CD4-positive, alpha-beta T cell (primary cell): ENCODE measurements at regions not wholly inside any gene's neighbourhood (a gene's known extent, or its start where the extent isn't known, plus 50 kb on each side); places are given as distances from the start of the nearest gene placed in this dataset.

Source experiments
- ATAC-seq: fragments of 200-7000 bp; cut with Tn5 transposase; one replicate; pipeline ENCODE4 v1.10.0; 2022; ENCODE audit warnings: mild to moderate bottlenecking; ENCODE audit not compliant: poor library complexity
- CTCF ChIA-PET: fragments of 350-600 bp; sonication (Branson Sonifier 250); formaldehyde crosslinking; loops from one replicate; lab custom pipeline; 2021; ENCODE audit warnings: antibody characterized with exemption, inconsistent platforms; lab: Charles Lee
- POLR2A ChIA-PET: fragments of 350-600 bp; sonication (Branson Sonifier 250); formaldehyde crosslinking; loops from one replicate; lab custom pipeline; 2021; ENCODE audit warnings: antibody characterized with exemption, inconsistent platforms; lab: Charles Lee
- DNase-seq, 14 experiments: peaks; one replicate each; pipeline ENCODE4 v3.0.0-alpha.2; 2013 to 2020; ENCODE audit warnings: mixed read lengths in 2 of 14
- H3K27ac ChIP-seq, 2 donors: one replicate each; pipeline versions ENCODE4 v1.5.1 to v1.7.0; 2013; ENCODE audit warnings: low read length in 2 of 2, low read depth in 1 of 2, mild to moderate bottlenecking in 1 of 2
- H3K27me3 ChIP-seq, 2 experiments: 1 replicate in 1 of 2; 2 replicates in 1 of 2; pipeline versions ENCODE4 v1.6.1 to v1.7.0; 2013; ENCODE audit warnings: low read length in 2 of 2, control low read depth in 1 of 2, mild to moderate bottlenecking in 1 of 2, moderate library complexity in 1 of 2; ENCODE audit not compliant: insufficient read depth in 2 of 2, control insufficient read depth in 1 of 2
- H3K36me3 ChIP-seq: one replicate; pipeline ENCODE4 v1.6.1; 2013; ENCODE audit warnings: low read length, control low read depth; ENCODE audit not compliant: insufficient read depth
- H3K4me1 ChIP-seq: one replicate; pipeline ENCODE4 v1.6.1; 2013; ENCODE audit warnings: low read length, control low read depth; ENCODE audit not compliant: insufficient read depth
- H3K4me3 ChIP-seq: one replicate; pipeline ENCODE4 v1.5.1; 2013; ENCODE audit warnings: mild to moderate bottlenecking, low read length, moderate library complexity
- H3K9me3 ChIP-seq, 2 experiments: 1 replicate in 1 of 2; 2 replicates in 1 of 2; pipeline versions ENCODE4 v1.6.1 to v1.7.0; 2013; ENCODE audit warnings: low read length in 2 of 2, mild to moderate bottlenecking in 2 of 2, control low read depth in 1 of 2, moderate library complexity in 1 of 2; ENCODE audit not compliant: control insufficient read depth in 1 of 2, insufficient read depth in 1 of 2
- H3K27ac Mint-ChIP-seq: one replicate; pipeline ENCODE4 v1.8.0; 2020; ENCODE audit warnings: mixed read lengths
- H3K27me3 Mint-ChIP-seq: one replicate; pipeline ENCODE4 v1.8.0; 2021; ENCODE audit warnings: mixed read lengths
- H3K36me3 Mint-ChIP-seq: one replicate; pipeline ENCODE4 v1.8.0; 2021; ENCODE audit warnings: low read depth, mixed read lengths
- H3K4me1 Mint-ChIP-seq: one replicate; pipeline ENCODE4 v1.8.0; 2021; ENCODE audit warnings: low read depth, mixed read lengths
- H3K4me3 Mint-ChIP-seq: one replicate; pipeline ENCODE4 v1.8.0; 2020; ENCODE audit warnings: mild to moderate bottlenecking, mixed read lengths
- H3K9me3 Mint-ChIP-seq: one replicate; pipeline ENCODE4 v1.8.0; 2020; ENCODE audit warnings: mixed read lengths
- CTCF ChIP-seq: fragments of 200-600 bp; IDR thresholded peaks from one replicate; pipeline ENCODE4 v1.8.0; 2022; ENCODE audit warnings: antibody characterized with exemption, mild to moderate bottlenecking
- intact Hi-C, 2 experiments: fragments of 100-400 bp; cut with DNase I in 1 of 2; cut with micrococcal nuclease in 1 of 2; formaldehyde crosslinking; loops; one replicate each; pipeline versions ENCODE4 v1.15.1 to v1.9.0; 2023 to 2025; cut with DNase I, micrococcal nuclease

- ATAC-seq (no peak), DNase-seq (no peak)
- H3K36me3 Mint-ChIP-seq, result no peaks in the 10 kb centered on the region
- H3K4me1 Mint-ChIP-seq, result no peaks in the 10 kb centered on the region
- POLR2A ChIA-PET, result no interaction called here
- H3K9me3 Mint-ChIP-seq, result no peaks in the 10 kb centered on the region
- H3K4me1 ChIP-seq, result no peaks in the 10 kb centered on the region
- H3K36me3 ChIP-seq, result no peaks in the 10 kb centered on the region
- H3K27ac Mint-ChIP-seq, result no peak overlapping the region
- H3K27ac ChIP-seq, result no peak overlapping the region
- no peaks in the 10 kb centered on the region for H3K9me3 ChIP-seq
- intact Hi-C loops, result no loop called here
- no peak for TF ChIP-seq CTCF
- no peaks in the 10 kb centered on the region for H3K27me3 ChIP-seq
- H3K27me3 Mint-ChIP-seq, result no peaks in the 10 kb centered on the region
- H3K4me3 ChIP-seq, result no peak overlapping the region
- CTCF ChIA-PET, result no interaction called here
- H3K4me3 Mint-ChIP-seq, result no peak overlapping the region
Measured at GRCh38 chr9:28045051-28045450, 471.8 kb upstream of the C9orf72 start.

GRCh38 chr9:28050046-28050445 is 476.8 kb upstream of the C9orf72 start:
- TF ChIP-seq CTCF, result no peak
- H3K4me1 ChIP-seq, result no peaks in the 10 kb centered on the region
- H3K27ac ChIP-seq, result no peak overlapping the region
- no peaks in the 10 kb centered on the region for H3K9me3 Mint-ChIP-seq
- CTCF ChIA-PET, result no interaction called here
- H3K9me3 ChIP-seq, result no peaks in the 10 kb centered on the region
- no peaks in the 10 kb centered on the region for H3K4me1 Mint-ChIP-seq
- H3K27ac Mint-ChIP-seq, result no peak overlapping the region
- DNase-seq (no peak), ATAC-seq (no peak)
- H3K4me3 ChIP-seq, result no peak overlapping the region
- intact Hi-C loops, result no loop called here
- POLR2A ChIA-PET, result no interaction called here
- H3K27me3 ChIP-seq, result no peaks in the 10 kb centered on the region
- no peaks in the 10 kb centered on the region for H3K36me3 Mint-ChIP-seq
- H3K4me3 Mint-ChIP-seq, result no peak overlapping the region
- H3K27me3 Mint-ChIP-seq, result no peaks in the 10 kb centered on the region
- no peaks in the 10 kb centered on the region for H3K36me3 ChIP-seq

- ATAC-seq (no peak), DNase-seq (no peak)
- H3K36me3 Mint-ChIP-seq, result no peaks in the 10 kb centered on the region
- H3K4me1 Mint-ChIP-seq, result no peaks in the 10 kb centered on the region
- ChIA-PET CTCF (no interaction called here), POLR2A (no interaction called here)
- H3K27ac Mint-ChIP-seq, result no peak overlapping the region
- no peaks in the 10 kb centered on the region for H3K9me3 Mint-ChIP-seq
- Histone ChIP-seq H3K27me3 (no peaks in the 10 kb centered on the region), H3K9me3 (no peaks in the 10 kb centered on the region), H3K27ac (no peak overlapping the region), H3K4me1 (no peaks in the 10 kb centered on the region), H3K36me3 (no peaks in the 10 kb centered on the region), H3K4me3 (no peak overlapping the region)
- intact Hi-C loops, result no loop called here
- TF ChIP-seq CTCF, result no peak
- no peaks in the 10 kb centered on the region for H3K27me3 Mint-ChIP-seq
- no peak overlapping the region for H3K4me3 Mint-ChIP-seq
Measured at GRCh38 chr9:28050941-28051340, 477.7 kb upstream of the C9orf72 start.
